AG09309 (cell line): ENCODE measurements at regions not wholly inside any gene's neighbourhood (a gene's known extent, or its start where the extent isn't known, plus 50 kb on each side); places are given as distances from the start of the nearest gene placed in this dataset.

ENCODE experiments used
- DNase-seq: peaks from one replicate; pipeline ENCODE4 v3.0.0-alpha.2; 2010; ENCODE audit warnings: low read depth
- H3K4me3 ChIP-seq: 2 replicates; pipeline ENCODE4 v1.5.1; 2011; ENCODE audit warnings: mild to moderate bottlenecking, low read depth, low read length, moderate library complexity; ENCODE audit not compliant: control insufficient read depth
- TF ChIP-seq, protein P1 (sequence below): IDR thresholded peaks from 2 replicates; pipeline ENCODE4 v1.5.1; 2011; ENCODE audit warnings: mild to moderate bottlenecking, low read depth, low read length, inconsistent platforms; ENCODE audit not compliant: insufficient read depth, control insufficient read depth; ENCODE audit errors: missing control alignments

DNA sequence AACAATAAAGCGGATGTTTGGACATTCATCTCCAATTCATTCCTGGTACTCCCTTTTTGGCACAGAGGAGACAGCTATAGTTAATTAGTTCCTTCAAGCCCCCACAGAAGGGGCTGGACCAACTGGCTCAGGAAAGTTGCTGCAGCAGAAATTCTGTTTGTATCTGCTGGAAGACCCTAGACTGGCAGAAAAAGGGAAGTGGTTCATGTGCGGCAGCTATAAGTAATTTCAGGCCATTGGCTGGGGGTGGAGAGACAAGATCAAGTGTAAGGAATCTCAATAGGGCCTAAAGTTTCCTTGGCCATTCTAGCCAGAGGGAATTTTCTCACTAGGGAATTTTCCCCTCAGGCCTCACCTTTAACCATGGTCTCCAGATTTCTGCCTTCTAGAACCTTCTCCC, 89.9 kb upstream of the DHX15 start:
- TF ChIP-seq, protein P1, sequence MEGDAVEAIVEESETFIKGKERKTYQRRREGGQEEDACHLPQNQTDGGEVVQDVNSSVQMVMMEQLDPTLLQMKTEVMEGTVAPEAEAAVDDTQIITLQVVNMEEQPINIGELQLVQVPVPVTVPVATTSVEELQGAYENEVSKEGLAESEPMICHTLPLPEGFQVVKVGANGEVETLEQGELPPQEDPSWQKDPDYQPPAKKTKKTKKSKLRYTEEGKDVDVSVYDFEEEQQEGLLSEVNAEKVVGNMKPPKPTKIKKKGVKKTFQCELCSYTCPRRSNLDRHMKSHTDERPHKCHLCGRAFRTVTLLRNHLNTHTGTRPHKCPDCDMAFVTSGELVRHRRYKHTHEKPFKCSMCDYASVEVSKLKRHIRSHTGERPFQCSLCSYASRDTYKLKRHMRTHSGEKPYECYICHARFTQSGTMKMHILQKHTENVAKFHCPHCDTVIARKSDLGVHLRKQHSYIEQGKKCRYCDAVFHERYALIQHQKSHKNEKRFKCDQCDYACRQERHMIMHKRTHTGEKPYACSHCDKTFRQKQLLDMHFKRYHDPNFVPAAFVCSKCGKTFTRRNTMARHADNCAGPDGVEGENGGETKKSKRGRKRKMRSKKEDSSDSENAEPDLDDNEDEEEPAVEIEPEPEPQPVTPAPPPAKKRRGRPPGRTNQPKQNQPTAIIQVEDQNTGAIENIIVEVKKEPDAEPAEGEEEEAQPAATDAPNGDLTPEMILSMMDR = no peak
- DNase-seq = no peak
- no peak overlapping the region for H3K4me3 ChIP-seq

DNA sequence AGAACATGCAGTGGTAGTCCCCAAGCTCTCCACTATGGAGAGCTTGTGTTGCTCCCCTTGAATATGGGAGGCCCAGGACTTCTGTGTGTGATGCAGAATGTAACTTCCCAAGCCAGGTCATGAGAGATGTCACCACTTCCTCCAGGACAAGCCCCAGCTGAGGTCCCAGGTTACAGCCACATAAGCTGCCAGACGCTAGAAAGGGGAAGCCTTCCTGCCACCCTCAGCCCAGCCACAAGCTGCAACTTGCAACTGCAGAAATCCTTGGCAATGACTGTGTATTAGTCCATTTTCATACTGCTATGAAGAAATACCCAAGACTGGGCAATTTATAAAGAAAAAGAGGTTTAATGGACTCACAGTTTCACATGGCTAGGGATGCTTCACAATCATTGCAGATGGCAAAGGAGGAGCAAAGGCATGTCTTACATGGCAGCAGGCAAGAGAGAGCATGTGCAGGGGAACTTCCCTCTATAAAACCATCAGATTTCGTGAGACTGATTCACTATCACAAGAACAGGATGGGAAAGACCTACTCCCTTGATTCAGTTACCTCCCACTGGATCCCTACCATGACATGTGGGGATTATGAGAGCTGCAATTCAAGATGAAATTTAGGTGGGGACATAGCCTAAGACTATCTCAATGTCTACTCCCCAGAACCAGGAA, 91.5 kb upstream of the DHX15 start:
- H3K4me3 ChIP-seq = no peak overlapping the region
- DNase-seq = no peak
- TF ChIP-seq, protein P1 = no peak

DNA sequence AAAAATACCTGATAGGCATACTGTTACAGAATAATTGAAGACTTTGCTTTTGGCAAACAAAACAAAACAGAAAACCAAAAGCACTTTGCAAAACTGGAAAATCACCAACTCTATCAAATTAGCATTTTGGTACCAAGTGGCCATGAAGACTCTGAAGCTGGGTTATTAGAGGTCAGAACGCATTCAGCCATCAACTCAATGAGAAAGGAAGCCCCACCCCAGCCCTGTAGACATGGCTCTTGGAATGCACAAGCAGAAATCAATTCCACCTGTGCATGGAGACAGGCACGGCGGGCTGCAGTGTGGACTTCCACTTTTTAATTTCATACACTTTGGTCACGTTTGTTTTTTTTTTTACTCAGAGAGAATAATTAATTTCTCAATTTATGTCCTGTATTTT, 93.6 kb upstream of the DHX15 start:
- TF ChIP-seq, protein P1 = no peak
- H3K4me3 ChIP-seq = no peak overlapping the region
- no peak for DNase-seq

DNA sequence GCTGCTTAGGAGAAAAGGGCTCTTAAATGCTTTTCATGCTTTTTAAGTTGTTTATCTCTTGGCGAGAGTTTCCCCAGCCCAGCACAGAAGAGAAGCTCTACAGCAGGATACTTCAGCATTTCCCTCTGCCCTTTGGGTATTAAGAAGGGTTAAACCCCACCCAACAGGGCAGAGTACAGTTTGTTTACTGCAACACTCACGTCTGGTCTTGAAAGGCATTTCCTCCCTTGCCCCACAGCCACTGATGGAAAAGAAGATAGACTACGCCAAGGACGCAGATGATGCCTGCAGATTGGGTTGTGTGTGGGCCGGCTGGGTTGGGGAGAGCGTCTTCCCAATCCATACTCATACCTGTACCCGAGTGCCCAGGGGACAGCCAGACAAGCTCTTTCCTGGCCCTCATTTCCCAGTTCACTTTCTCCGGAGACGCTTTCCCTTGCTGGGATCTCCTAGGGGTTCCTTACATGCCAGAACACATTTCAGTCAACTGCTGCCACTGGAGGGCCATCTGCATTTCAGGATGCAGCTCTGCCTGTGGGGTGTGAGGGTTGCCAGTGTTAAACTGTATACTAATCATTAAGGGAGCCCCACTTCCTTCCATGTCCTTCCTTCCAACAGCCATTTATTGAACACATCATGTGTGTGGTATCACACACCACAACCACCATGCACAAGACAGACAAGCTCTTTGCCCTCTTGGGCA, 96.5 kb upstream of the DHX15 start:
- DNase-seq = no peak
- TF ChIP-seq, protein P1 = no peak
- H3K4me3 ChIP-seq = no peak overlapping the region

DNA sequence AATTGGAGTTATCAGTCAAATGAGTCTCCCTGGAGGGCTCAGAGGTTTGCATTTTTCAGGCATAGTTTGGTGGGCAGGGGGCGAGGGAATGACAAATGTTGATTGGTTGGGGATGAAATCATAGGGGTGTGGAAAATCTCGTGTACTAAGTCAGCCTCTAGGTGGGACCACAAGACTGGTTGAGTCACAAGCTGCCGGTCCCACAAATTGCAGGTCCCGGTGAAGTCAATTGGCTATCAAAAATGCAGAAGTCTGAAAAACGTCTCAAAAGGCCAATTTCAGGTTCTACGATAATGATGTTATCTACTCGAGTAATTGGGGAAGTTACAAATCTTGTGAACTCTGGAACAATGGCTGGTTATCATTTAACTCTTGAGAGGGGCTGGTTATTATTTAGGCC, 98.8 kb upstream of the DHX15 start:
- no peak for DNase-seq
- TF ChIP-seq, protein P1 = peak; percentile 14
- H3K4me3 ChIP-seq = no peak overlapping the region

DNA sequence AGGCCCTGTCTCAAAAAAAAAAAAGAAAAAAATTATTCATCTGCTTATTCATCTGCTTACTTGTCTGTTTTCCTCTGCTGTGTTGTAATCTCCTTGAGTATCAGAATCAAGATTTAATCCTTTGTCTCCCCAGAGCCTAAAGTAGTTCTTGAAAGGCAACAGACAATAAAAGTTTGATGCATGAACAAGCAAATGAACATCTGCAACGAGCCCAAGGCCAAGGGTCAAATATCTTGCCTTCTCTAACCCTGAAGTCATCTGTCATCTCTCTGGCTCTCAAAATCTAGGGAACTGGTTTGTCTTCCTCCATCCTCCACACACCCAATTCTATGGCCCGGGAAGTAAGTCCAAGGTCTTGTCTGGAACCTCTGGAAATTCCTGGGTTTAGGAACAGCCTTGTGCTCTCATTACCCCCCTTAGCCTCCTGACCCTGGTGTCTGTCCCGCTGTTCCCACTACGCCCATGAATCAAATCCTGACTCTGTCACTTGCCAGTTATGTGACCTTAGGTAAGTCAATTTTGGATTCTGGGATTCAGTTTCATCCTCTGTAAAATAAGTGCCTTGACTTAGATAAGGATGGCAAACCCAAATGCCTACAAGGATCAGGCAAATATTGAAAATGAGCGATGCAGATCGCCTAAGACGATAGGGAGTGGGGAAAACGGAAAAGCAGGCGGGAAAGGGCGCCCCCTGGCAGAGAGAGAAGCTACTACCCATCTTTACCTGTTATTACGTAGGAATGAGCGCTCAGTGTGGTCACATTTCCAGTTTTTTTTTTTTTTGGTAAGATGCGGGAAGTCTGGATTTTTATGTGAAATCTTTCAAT, 102.7 kb upstream of the DHX15 start:
- no peak overlapping the region for H3K4me3 ChIP-seq
- TF ChIP-seq, protein P1 = peak; percentile 28
- DNase-seq = no peak
